Hepatocyte (in vitro differentiated cells): ENCODE measurements at regions not wholly inside any gene's neighbourhood (a gene's known extent, or its start where the extent isn't known, plus 50 kb on each side); places are given as distances from the start of the nearest gene placed in this dataset.

ENCODE experiments used
- CTCF ChIP-seq: fragments of 200-600 bp; sonication (generic); IDR thresholded peaks from 2 replicates; pipeline ENCODE4 v1.5.1; 2016; ENCODE audit warnings: antibody characterized with exemption, mild to moderate bottlenecking; ENCODE audit not compliant: poor library complexity
- EZH2 ChIP-seq: fragments of 200-600 bp; sonication (generic); IDR thresholded peaks from 2 replicates; pipeline ENCODE4 v1.6.1; 2016; ENCODE audit warnings: antibody characterized with exemption, mild to moderate bottlenecking, borderline replicate concordance
- EZH2phosphoT487 ChIP-seq: fragments of 200-600 bp; sonication (generic); IDR thresholded peaks from one replicate; pipeline ENCODE4 v1.6.1; 2018; ENCODE audit warnings: antibody characterized with exemption, mild to moderate bottlenecking, low read depth, moderate library complexity; ENCODE audit not compliant: unreplicated experiment, severe bottlenecking

- no peak for TF ChIP-seq CTCF
- TF ChIP-seq EZH2phosphoT487 = no peak
- no peak for TF ChIP-seq EZH2
These were observed 1743.8 kb upstream of the PCDH7 start for GRCh38 chr4:28976369-28976768.
